Daoy (cell line): ENCODE measurements at regions not wholly inside any gene's neighbourhood (a gene's known extent, or its start where the extent isn't known, plus 50 kb on each side); places are given as distances from the start of the nearest gene placed in this dataset.

Experiments used
- DNase-seq: peaks from one replicate; pipeline ENCODE4 v3.0.0-alpha.2; 2015; ENCODE audit warnings: low read depth

GRCh38 chr21:26739189-26739588, 106.0 kb downstream of the ADAMTS1 start:
- no peak for DNase-seq

GRCh38 chr21:26736449-26736848, 108.8 kb downstream of the ADAMTS1 start:
- DNase-seq: no peak

DNA sequence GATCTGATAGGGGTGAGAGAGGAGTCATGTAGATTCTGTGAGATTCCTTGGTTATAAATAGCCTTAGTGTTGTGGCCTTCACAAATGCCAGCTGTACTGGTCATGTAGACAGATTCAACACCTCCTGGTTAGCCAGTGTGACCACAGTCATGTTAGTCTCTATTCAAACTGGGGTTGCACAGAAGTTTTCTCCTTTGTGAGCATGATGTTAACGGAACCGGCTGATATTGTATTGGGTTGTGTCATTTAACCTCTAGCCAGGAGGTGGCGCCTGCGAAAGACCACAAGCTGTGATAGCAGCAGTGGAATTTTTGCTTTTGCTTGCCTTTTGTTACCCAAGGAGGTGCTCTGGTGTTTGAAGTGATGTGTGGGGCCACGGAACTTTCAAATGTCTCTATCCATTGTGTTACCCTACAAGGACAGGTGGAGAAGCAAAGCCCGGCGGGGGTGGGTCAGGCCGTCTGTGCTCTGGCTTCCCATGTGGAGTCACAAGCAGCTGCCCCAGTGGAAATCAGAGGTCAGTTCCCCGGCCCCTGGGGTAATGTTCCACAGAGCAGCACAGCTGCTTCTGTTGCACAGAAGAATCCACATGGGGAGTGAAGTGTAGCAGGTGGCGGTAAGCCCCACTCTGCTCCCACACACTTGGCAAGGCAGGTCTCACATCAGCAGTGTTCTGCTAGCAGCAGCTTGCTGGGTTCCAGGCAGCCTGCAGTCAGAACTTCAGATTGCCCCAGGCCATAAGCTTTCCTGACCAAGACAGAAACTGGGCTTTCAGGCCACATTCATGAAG, 112.6 kb downstream of the ADAMTS1 start:
- peak; percentile 24 for DNase-seq

DNA sequence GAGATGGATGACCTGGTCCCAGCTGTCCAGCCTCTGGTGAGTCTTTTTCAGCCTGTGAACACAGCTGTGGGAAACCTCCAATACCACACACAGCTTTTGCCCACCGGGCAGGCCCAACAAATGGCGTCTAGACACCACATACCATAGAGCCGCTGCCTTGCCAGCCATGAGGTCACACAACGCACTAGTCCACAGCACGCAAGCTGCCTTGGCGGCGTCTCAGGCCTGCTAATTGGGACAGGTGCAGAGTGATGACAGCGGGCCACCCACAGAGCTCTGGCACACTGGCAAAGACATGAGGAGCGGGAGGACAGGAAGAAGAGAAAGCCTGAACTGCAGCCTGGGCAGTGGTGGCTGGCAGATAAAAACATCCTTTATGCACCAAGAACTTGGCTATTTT, 125.5 kb downstream of the ADAMTS1 start:
- peak; percentile 40 for DNase-seq

DNA sequence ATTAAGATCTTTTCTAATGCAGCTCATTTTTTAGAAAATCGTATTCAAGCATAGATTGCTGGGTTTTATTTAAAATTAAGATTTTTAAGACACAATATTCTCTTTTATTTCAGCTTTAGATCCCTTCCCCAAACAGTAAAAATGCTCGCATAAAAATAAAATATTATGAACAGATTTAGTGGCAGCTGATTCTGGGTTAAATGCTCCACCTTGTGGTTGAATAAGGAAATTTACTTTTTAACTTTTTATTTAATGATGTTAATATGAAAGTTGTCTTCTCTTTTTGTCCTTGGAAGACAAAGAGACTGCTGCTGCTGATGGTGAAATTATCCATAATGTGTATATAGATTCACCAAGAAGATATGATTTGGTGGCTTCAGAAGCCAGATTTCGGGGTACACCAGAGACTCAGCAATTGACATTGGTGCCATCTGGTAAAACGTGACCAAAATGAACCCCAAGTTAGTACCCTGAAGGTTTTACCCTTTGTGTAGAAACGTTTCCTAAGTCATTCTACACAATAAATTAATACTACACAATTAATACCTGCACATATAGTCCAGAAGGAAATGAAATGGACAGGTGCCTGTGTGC, 128.0 kb downstream of the ADAMTS1 start:
- no peak for DNase-seq

- DNase-seq: peak; percentile 32
Observed at GRCh38 chr21:26715878-26716506, 129.2 kb downstream of the ADAMTS1 start.

GRCh38 chr21:26715116-26715515, 130.1 kb downstream of the ADAMTS1 start:
- DNase-seq: no peak

DNA sequence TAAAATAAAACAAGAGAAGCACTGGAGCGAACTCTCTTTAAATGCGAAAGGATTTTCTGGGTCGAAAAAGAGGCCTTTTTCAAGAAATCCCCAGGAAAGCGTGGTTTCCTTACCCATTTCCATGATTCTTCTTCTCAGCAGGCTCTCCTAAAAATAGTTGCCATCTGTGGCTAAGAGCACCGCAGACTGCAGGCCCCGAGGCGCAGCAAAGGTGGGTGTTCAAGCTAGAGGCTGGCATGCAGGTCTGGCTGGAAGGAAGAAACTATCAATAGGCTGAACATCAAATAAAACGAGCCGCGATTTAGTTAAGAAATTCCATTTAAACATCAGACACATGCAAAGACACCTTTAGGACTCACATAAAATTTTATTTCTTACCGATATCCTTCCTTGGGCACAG, 135.1 kb downstream of the ADAMTS1 start:
- no peak for DNase-seq

GRCh38 chr21:26709090-26709489, 136.0 kb upstream of the CYYR1 start:
- DNase-seq: peak; percentile 13

DNA sequence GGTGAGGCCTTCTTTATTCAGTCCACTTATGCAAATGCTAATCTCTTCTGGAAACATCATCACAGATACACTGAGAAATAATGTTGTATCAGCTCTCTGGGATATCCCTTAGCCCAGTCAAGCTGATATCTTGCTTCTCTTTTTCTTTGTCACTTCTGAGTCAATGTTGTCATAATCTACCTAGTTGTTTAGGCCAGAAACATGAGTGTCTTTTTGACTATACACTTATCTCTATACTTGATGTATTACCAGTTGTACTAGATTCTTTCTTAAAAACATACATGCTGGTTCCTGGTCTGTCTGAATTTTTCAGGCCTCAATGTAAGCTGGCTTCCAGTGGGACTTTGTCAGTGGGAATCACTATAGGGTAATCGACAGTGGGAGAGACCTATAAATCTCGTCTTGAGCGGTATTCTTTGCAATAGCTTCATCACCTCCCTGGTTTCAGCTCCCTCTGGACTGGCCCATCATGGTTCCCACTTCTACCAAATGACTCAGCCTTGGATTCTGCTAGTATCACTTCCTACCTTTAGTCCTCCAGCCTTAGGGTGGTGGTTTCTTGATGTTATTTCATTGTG, 135.2 kb upstream of the CYYR1 start:
- DNase-seq: no peak

- no peak for DNase-seq
Observed at GRCh38 chr21:26707246-26707645, 134.2 kb upstream of the CYYR1 start.

GRCh38 chr21:26698416-26698815, 125.3 kb upstream of the CYYR1 start:
- no peak for DNase-seq

DNA sequence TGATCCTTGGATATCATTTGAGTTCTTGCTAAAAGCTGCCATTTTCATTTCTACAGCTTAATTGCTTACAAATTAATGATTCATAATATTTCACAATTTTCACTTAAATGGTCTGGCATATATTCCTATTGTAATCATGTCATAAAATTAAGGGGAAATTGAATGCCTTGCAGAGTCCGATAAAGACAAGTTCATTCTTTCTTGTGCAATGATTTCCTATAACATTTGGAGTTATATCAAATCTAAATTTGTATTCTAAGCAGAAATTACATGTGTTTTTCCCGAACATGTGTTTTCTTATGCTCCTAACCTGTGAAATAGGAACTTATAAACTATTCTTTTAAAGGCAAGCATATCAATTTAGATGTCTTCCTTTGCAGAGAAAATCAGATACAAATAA, 118.3 kb upstream of the CYYR1 start:
- DNase-seq: no peak

- DNase-seq: no peak
Observed at GRCh38 chr21:26686705-26687104, 113.6 kb upstream of the CYYR1 start.

DNA sequence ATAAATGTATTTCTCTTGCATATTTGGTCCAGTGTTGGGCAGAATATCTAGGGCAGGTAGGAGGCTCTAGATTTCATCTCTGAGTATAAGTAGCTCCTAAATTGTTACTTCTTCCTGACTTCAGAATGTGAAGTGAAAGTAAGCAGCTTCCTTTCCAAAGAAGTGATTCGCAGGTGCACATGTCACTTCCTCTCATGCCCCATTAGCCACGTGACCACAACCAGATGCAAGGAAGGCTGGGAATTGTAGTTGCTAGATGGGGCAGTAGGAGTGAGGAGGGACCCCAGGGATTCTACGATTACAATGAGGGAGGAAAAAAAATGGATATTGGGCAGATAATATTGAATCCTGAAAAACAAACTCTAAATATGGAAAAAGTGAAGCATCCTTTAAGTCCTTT, 113.2 kb upstream of the CYYR1 start:
- DNase-seq: no peak

GRCh38 chr21:26684889-26685288, 111.8 kb upstream of the CYYR1 start:
- DNase-seq: no peak

DNA sequence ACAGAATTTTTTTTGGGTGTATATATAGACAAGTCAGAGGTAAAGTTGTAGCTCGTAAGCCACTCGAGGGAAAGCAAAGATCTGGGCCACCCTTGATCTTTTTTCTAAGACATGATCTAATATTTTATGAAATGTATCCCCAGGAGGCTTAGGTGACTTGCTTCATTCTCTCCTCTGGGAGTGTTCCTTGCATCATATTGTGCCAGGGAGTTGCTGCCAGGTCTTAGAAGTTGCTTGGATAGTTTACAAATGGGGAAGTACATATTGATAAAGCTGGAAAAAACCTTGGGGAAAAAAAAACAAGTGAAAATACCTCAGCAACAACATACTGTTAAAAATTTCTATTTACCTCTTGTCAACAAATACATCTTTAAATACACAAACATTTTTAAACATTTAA, 110.9 kb upstream of the CYYR1 start:
- DNase-seq: no peak

DNA sequence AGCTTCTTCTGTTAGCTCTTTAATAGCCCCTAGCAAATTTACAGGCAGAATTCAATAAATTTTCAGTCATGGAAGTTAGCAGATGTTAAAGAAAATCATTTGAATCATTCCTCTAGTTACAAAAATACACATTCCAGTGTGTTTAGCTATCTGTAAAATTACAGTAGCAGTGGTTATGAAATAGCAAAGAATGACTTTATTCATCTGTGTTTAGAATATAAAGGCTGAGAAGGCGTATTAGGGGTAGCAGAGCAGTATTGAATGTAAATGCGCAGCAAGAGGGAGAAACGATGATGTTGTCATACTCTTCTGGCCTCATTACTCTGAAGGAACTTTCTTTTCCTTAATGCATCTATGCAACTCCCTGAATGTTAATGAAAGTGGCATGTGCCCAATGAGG, 106.2 kb upstream of the CYYR1 start:
- no peak for DNase-seq

DNA sequence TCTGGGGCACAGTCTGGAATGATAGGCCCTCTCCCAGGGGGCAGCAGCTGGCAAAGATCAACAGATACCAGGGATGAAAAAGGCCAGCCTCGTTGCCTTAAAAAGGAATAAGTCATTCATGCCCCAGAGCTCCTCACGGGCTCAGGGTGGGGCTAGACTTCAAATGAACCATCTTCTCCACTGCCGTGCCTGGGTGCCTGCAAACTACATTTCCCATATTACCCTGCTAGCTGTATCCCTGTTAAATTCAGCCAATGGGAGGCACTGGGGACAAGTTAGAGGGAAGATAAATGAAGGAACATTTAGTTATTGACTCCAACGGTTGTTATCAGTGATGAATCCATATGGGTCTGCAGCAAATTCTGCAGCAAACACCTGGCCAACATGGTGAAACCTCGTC, 101.2 kb upstream of the CYYR1 start:
- no peak for DNase-seq

DNA sequence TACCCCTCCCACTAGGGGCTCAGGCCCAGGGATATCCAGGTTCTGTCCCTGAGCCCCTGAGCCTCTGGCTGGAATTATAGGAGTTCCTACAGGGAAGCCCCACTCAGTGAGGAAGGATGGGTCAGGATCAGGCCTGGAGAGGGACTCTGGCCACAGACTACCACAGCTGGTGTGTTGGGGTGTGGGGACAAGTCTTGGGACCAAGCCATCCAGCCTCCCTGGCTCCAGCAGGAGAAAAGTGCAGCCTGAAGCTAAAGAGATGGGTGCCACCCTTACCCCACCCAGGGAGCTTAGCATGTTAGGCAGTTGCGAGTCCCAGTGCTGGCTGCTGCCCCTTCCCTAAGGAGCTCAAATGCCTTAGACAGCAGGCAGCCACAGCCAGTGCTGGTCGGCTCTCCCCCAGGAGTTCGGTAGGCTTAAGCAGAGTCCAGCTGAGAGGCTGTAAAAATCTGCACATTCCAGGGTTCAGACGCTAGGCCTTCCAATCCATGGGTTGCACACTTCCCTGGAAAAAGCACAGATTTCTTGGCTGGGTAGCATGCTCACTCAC, 96.2 kb upstream of the CYYR1 start:
- DNase-seq: no peak

DNA sequence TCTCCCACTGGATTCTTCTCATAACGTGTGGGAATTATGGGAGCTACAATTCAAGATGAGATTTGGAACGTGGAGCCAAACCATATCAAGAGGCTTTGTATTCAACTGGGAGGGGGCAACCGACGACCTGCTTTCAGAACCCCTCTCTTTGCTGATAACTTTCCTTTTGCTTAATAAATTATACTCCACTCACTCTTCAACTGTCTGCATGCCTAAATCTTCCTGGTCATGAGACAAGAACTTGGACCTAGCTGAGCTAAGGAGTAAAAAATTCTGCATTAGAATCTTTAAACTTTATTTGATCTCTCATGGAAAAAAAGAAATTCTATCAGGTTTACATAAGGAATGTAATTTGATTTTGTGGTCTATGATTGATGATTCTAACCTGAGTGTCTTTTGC, 86.7 kb upstream of the CYYR1 start:
- no peak for DNase-seq

DNA sequence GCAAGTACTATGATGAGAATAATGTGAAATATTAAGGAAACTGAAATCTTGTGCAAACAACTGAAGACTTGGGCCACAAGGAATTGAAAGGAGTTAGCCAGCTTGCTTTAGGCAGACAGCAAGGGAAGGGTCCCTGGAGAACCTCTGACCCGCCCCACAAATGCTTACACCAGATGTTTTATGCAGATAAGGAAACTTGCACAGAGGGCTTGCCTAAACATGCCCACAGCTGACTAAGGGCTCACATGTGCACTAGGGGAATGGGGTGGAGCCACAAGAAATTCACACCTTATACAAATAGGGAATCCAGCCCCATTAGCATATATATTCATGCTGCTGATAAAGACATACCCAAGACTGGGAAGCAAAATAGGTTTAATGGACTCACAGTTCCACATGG, 86.1 kb upstream of the CYYR1 start:
- no peak for DNase-seq

- DNase-seq: no peak
Observed at GRCh38 chr21:26655460-26655859, 82.4 kb upstream of the CYYR1 start.
